CD4-positive, alpha-beta T cell treated with Interleukin-2 at 100 ng/mL for 4 hours (primary cell): ENCODE measurements at regions not wholly inside any gene's neighbourhood (a gene's known extent, or its start where the extent isn't known, plus 50 kb on each side); places are given as distances from the start of the nearest gene placed in this dataset.

ENCODE experiments used
- DNase-seq: peaks from one replicate; pipeline ENCODE4 v3.0.0-alpha.2; 2020; ENCODE audit warnings: low spot score

- peak; percentile 16 for DNase-seq
These were observed 133.8 kb upstream of the NUDT4 start for GRCh38 chr12:93243689-93244513.

GRCh38 chr12:93244514-93245077, 133.1 kb upstream of the NUDT4 start:
- no peak for DNase-seq

GRCh38 chr12:93245543-93245942, 132.2 kb upstream of the NUDT4 start:
- DNase-seq: peak; percentile 2

- DNase-seq: no peak
These were observed 130.3 kb upstream of the NUDT4 start for GRCh38 chr12:93247313-93247991.

- no peak for DNase-seq
These were observed 125.5 kb upstream of the NUDT4 start for GRCh38 chr12:93252221-93252620.

- DNase-seq: no peak
These were observed 122.8 kb upstream of the NUDT4 start for GRCh38 chr12:93254911-93255310.

GRCh38 chr12:93256256-93256969, 121.3 kb upstream of the NUDT4 start:
- no peak for DNase-seq

- no peak for DNase-seq
These were observed 116.1 kb upstream of the NUDT4 start for GRCh38 chr12:93261505-93262094.

- no peak for DNase-seq
These were observed 104.7 kb upstream of the NUDT4 start for GRCh38 chr12:93272997-93273396.

- DNase-seq: no peak
These were observed 103.7 kb upstream of the NUDT4 start for GRCh38 chr12:93273834-93274564.

GRCh38 chr12:93274937-93275336, 102.8 kb upstream of the NUDT4 start:
- no peak for DNase-seq

GRCh38 chr12:93275589-93275988, 102.1 kb upstream of the NUDT4 start:
- no peak for DNase-seq

GRCh38 chr12:93279565-93280412, 97.9 kb upstream of the NUDT4 start:
- DNase-seq: no peak

GRCh38 chr12:93287149-93287548, 90.6 kb upstream of the NUDT4 start:
- no peak for DNase-seq

- no peak for DNase-seq
These were observed 89.1 kb upstream of the NUDT4 start for GRCh38 chr12:93288626-93289025.

GRCh38 chr12:93290391-93290790, 87.3 kb upstream of the NUDT4 start:
- no peak for DNase-seq

GRCh38 chr12:93292213-93292612, 85.5 kb upstream of the NUDT4 start:
- no peak for DNase-seq

- DNase-seq: no peak
These were observed 84.8 kb upstream of the NUDT4 start for GRCh38 chr12:93292731-93293566.

GRCh38 chr12:93297032-93297431, 80.7 kb upstream of the NUDT4 start:
- DNase-seq: no peak

- DNase-seq: no peak
These were observed 80.2 kb upstream of the NUDT4 start for GRCh38 chr12:93297536-93297935.
